Adipocyte (in vitro differentiated cells): ENCODE measurements at regions not wholly inside any gene's neighbourhood (a gene's known extent, or its start where the extent isn't known, plus 50 kb on each side); places are given as distances from the start of the nearest gene placed in this dataset.

Source experiments
- DNase-seq: peaks from one replicate; pipeline ENCODE4 v3.0.0-alpha.2; 2015; ENCODE audit warnings: low read depth
- H3K27me3 ChIP-seq: replicated peaks from 2 replicates; pipeline ENCODE4 v1.7.0; 2013; ENCODE audit warnings: mild to moderate bottlenecking, low read length, moderate library complexity; ENCODE audit not compliant: control insufficient read depth, insufficient read depth
- H3K36me3 ChIP-seq: 2 replicates; pipeline ENCODE4 v1.7.0; 2013; ENCODE audit warnings: low read length, mild to moderate bottlenecking, moderate library complexity; ENCODE audit not compliant: control insufficient read depth, insufficient read depth, severe bottlenecking
- H3K4me1 ChIP-seq: 2 replicates; pipeline ENCODE4 v1.7.0; 2013; ENCODE audit warnings: mild to moderate bottlenecking, low read length, moderate library complexity; ENCODE audit not compliant: control insufficient read depth, insufficient read depth
- H3K4me3 ChIP-seq: 2 replicates; pipeline ENCODE4 v1.7.0; 2013; ENCODE audit warnings: mild to moderate bottlenecking, low read length, moderate library complexity
- H3K9ac ChIP-seq: 2 replicates; pipeline ENCODE4 v1.7.0; 2013; ENCODE audit warnings: mild to moderate bottlenecking, low read length, moderate library complexity
- H3K9me3 ChIP-seq: 2 replicates; pipeline ENCODE4 v1.7.0; 2013; ENCODE audit warnings: mild to moderate bottlenecking, low read length, moderate library complexity; ENCODE audit not compliant: control insufficient read depth

GRCh38 chr11:8786933-8787332, 104.3 kb downstream of the RPL27A start:
- H3K9ac ChIP-seq = no peak overlapping the region
- H3K36me3 ChIP-seq = no peaks in the 10 kb centered on the region
- peaks cover 6% of the 10 kb centered on the region for H3K4me1 ChIP-seq
- H3K9me3 ChIP-seq = no peaks in the 10 kb centered on the region
- peak; percentile 68 for DNase-seq
- no peak overlapping the region for H3K4me3 ChIP-seq
- H3K27me3 ChIP-seq = no peaks in the 10 kb centered on the region

GRCh38 chr11:8787372-8787771, 104.8 kb downstream of the RPL27A start:
- Histone ChIP-seq H3K4me3 (no peak overlapping the region), H3K4me1 (peaks cover 10% of the 10 kb centered on the region), H3K9ac (no peak overlapping the region), H3K27me3 (no peaks in the 10 kb centered on the region), H3K9me3 (no peaks in the 10 kb centered on the region), H3K36me3 (no peaks in the 10 kb centered on the region)
- DNase-seq = no peak

- H3K9me3 ChIP-seq = no peaks in the 10 kb centered on the region
- no peak overlapping the region for H3K4me3 ChIP-seq
- H3K27me3 ChIP-seq = no peaks in the 10 kb centered on the region
- peaks cover 22% of the 10 kb centered on the region for H3K4me1 ChIP-seq
- no peaks in the 10 kb centered on the region for H3K36me3 ChIP-seq
- no peak for DNase-seq
- no peak overlapping the region for H3K9ac ChIP-seq
Measured at GRCh38 chr11:8788616-8789015, 106.0 kb downstream of the RPL27A start.

- Histone ChIP-seq H3K36me3 (no peaks in the 10 kb centered on the region), H3K27me3 (no peaks in the 10 kb centered on the region), H3K9me3 (no peaks in the 10 kb centered on the region), H3K9ac (no peak overlapping the region), H3K4me3 (no peak overlapping the region), H3K4me1 (peaks cover 23% of the 10 kb centered on the region)
- no peak for DNase-seq
Measured at GRCh38 chr11:8789864-8790263, 107.3 kb downstream of the RPL27A start.

GRCh38 chr11:8790968-8791367, 108.4 kb downstream of the RPL27A start:
- Histone ChIP-seq H3K4me1 (peaks cover 23% of the 10 kb centered on the region), H3K9me3 (no peaks in the 10 kb centered on the region), H3K36me3 (no peaks in the 10 kb centered on the region), H3K27me3 (no peaks in the 10 kb centered on the region), H3K9ac (no peak overlapping the region), H3K4me3 (no peak overlapping the region)
- no peak for DNase-seq

GRCh38 chr11:8792710-8793109, 110.1 kb downstream of the RPL27A start:
- H3K9me3 ChIP-seq = no peaks in the 10 kb centered on the region
- no peaks in the 10 kb centered on the region for H3K36me3 ChIP-seq
- H3K4me3 ChIP-seq = peak overlapping the region; percentile 45
- peaks cover 17% of the 10 kb centered on the region for H3K4me1 ChIP-seq
- H3K27me3 ChIP-seq = no peaks in the 10 kb centered on the region
- no peak overlapping the region for H3K9ac ChIP-seq
- peak; percentile 50 for DNase-seq

- Histone ChIP-seq H3K36me3 (no peaks in the 10 kb centered on the region), H3K4me1 (peaks cover 17% of the 10 kb centered on the region), H3K9me3 (no peaks in the 10 kb centered on the region), H3K9ac (no peak overlapping the region), H3K27me3 (no peaks in the 10 kb centered on the region), H3K4me3 (peak overlapping the region; percentile 45)
- DNase-seq = peak; percentile 75
Measured at GRCh38 chr11:8793114-8793777, 110.7 kb downstream of the RPL27A start.

- H3K4me1 ChIP-seq = peaks cover 17% of the 10 kb centered on the region
- no peak overlapping the region for H3K4me3 ChIP-seq
- no peaks in the 10 kb centered on the region for H3K27me3 ChIP-seq
- no peaks in the 10 kb centered on the region for H3K9me3 ChIP-seq
- DNase-seq = no peak
- no peaks in the 10 kb centered on the region for H3K36me3 ChIP-seq
- H3K9ac ChIP-seq = no peak overlapping the region
Measured at GRCh38 chr11:8794126-8794525, 111.5 kb downstream of the RPL27A start.

GRCh38 chr11:8794677-8795103, 112.1 kb downstream of the RPL27A start:
- no peaks in the 10 kb centered on the region for H3K36me3 ChIP-seq
- no peak for DNase-seq
- H3K27me3 ChIP-seq = no peaks in the 10 kb centered on the region
- H3K4me3 ChIP-seq = no peak overlapping the region
- H3K4me1 ChIP-seq = peaks cover 17% of the 10 kb centered on the region
- H3K9me3 ChIP-seq = no peaks in the 10 kb centered on the region
- no peak overlapping the region for H3K9ac ChIP-seq

GRCh38 chr11:8796941-8797340, 114.0 kb upstream of the AKIP1 start:
- Histone ChIP-seq H3K9ac (no peak overlapping the region), H3K9me3 (no peaks in the 10 kb centered on the region), H3K4me3 (no peak overlapping the region), H3K27me3 (no peaks in the 10 kb centered on the region), H3K4me1 (peaks cover 17% of the 10 kb centered on the region), H3K36me3 (no peaks in the 10 kb centered on the region)
- peak; percentile 69 for DNase-seq

- no peaks in the 10 kb centered on the region for H3K9me3 ChIP-seq
- no peaks in the 10 kb centered on the region for H3K4me1 ChIP-seq
- H3K4me3 ChIP-seq = no peak overlapping the region
- DNase-seq = no peak
- H3K27me3 ChIP-seq = no peaks in the 10 kb centered on the region
- no peak overlapping the region for H3K9ac ChIP-seq
- H3K36me3 ChIP-seq = peaks cover 2% of the 10 kb centered on the region
Measured at GRCh38 chr11:8799273-8799672, 111.7 kb upstream of the AKIP1 start.

- H3K4me1 ChIP-seq = no peaks in the 10 kb centered on the region
- no peaks in the 10 kb centered on the region for H3K9me3 ChIP-seq
- H3K27me3 ChIP-seq = no peaks in the 10 kb centered on the region
- no peak overlapping the region for H3K4me3 ChIP-seq
- no peak overlapping the region for H3K9ac ChIP-seq
- DNase-seq = no peak
- peaks cover 2% of the 10 kb centered on the region for H3K36me3 ChIP-seq
Measured at GRCh38 chr11:8800520-8801110, 110.4 kb upstream of the AKIP1 start.
